ENCODE measurements at regions not wholly inside any gene's neighbourhood (a gene's known extent, or its start where the extent isn't known, plus 50 kb on each side); places are given as distances from the start of the nearest gene placed in this dataset.

DNA sequence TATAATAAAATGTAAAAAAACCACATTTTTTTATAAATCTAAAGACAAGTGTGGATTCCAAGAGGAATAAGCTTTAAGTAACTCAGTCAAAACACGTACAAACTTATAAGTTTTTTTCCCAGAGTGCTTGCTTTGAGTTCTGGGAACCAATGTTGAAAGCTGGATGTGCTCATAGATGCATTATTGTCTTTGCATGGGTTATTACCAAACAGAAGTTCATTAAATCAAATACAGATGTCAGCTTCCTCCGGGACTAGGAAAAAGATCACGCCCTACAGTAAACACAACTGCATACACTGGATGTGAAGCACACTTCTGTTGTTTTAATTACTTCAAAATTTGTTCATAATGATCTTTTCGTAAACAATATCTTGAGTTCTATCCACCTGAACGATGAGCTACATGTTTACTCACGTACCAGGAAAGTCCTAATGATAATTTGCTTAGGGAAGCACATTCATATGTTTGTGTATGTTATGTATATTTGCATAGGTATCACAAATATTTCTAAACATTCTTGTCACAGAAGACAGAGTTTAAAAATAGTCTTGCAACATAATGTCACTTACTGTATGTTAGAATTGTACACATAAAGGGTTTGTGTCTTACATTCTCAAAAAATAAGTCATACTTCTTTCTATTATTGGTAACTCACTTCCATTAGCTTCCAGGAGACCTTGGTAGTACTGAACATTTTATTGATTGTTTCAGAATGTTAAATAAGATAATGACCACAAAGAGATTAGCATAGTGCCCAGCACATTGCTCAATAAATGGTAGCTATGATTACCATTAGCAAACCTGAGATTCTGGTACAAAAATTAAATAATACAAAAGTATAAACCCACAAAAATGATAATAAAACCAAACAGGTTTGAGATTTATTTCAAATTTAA, 427.4 kb downstream of the CETN3 start:
- H3K4me3 ChIP-seq (ENCODE audit: insufficient read depth, low read length, poor library complexity, severe bottlenecking), result no peak overlapping the region
- no peak overlapping the region for H3K9ac ChIP-seq (ENCODE audit: low read length)
- H3K9me3 ChIP-seq (ENCODE audit: insufficient read depth, low read length), result no peaks in the 10 kb centered on the region
- H3K4me2 ChIP-seq (ENCODE audit: low read depth, low read length, poor library complexity, severe bottlenecking), result no peak overlapping the region
- H2AFZ ChIP-seq (ENCODE audit: low read depth, low read length, severe bottlenecking), result no peak overlapping the region
- no peak overlapping the region for H3K27ac ChIP-seq (ENCODE audit: low read depth, low read length)
- H3K36me3 ChIP-seq (ENCODE audit: low read length), result no peaks in the 10 kb centered on the region
- no peaks in the 10 kb centered on the region for H3K27me3 ChIP-seq (ENCODE audit: low read length)
- no peaks in the 10 kb centered on the region for H4K20me1 ChIP-seq (ENCODE audit: low read depth, low read length)
- TF ChIP-seq, protein P1, sequence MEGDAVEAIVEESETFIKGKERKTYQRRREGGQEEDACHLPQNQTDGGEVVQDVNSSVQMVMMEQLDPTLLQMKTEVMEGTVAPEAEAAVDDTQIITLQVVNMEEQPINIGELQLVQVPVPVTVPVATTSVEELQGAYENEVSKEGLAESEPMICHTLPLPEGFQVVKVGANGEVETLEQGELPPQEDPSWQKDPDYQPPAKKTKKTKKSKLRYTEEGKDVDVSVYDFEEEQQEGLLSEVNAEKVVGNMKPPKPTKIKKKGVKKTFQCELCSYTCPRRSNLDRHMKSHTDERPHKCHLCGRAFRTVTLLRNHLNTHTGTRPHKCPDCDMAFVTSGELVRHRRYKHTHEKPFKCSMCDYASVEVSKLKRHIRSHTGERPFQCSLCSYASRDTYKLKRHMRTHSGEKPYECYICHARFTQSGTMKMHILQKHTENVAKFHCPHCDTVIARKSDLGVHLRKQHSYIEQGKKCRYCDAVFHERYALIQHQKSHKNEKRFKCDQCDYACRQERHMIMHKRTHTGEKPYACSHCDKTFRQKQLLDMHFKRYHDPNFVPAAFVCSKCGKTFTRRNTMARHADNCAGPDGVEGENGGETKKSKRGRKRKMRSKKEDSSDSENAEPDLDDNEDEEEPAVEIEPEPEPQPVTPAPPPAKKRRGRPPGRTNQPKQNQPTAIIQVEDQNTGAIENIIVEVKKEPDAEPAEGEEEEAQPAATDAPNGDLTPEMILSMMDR (IDR thresholded peaks at IDR 0.05; ENCODE audit: insufficient read depth, low read length, poor library complexity, severe bottlenecking), result no peak
- TF ChIP-seq EZH2phosphoT487 (conservative IDR thresholded peaks at IDR 0.05; ENCODE audit: low read length), result no peak
- no peaks in the 10 kb centered on the region for H3F3A ChIP-seq (ENCODE audit: insufficient read depth)
- H3K9me2 ChIP-seq (replicated peaks; ENCODE audit: insufficient read depth, low read length), result no peaks in the 10 kb centered on the region
- H3K79me2 ChIP-seq (ENCODE audit: insufficient read depth, low read length), result no peaks in the 10 kb centered on the region

DNA sequence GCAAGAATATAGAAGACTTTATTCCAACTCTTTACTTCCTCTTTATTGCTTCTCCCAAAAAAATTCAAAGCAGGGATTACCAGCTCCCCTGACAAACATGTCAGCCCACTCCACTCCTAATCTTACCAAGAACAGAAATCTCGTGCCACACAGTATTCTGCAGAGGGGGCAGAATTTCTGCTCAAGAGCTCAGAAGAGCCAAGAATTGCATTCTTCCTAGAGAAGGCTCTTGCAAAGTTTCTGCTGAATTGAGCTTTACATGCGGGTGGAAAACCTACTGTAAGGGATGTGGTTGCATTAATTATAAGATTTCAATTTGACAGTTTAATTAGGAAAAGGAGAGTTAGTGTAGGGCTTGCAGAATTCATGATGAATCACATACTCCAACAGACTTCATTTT, 428.5 kb downstream of the CETN3 start:
- TF ChIP-seq, protein P1 (IDR thresholded peaks at IDR 0.05; ENCODE audit: insufficient read depth, low read length, poor library complexity, severe bottlenecking), result no peak
- no peak for TF ChIP-seq EZH2phosphoT487 (conservative IDR thresholded peaks at IDR 0.05; ENCODE audit: low read length)
- H3K36me3 ChIP-seq (ENCODE audit: low read length), result no peaks in the 10 kb centered on the region
- no peak overlapping the region for H3K27ac ChIP-seq (ENCODE audit: low read depth, low read length)
- no peak overlapping the region for H3K4me3 ChIP-seq (ENCODE audit: insufficient read depth, low read length, poor library complexity, severe bottlenecking)
- no peaks in the 10 kb centered on the region for H3K9me3 ChIP-seq (ENCODE audit: insufficient read depth, low read length)
- no peak overlapping the region for H3K9ac ChIP-seq (ENCODE audit: low read length)
- no peaks in the 10 kb centered on the region for H3K9me2 ChIP-seq (replicated peaks; ENCODE audit: insufficient read depth, low read length)
- no peaks in the 10 kb centered on the region for H3K79me2 ChIP-seq (ENCODE audit: insufficient read depth, low read length)
- no peaks in the 10 kb centered on the region for H4K20me1 ChIP-seq (ENCODE audit: low read depth, low read length)
- no peak overlapping the region for H2AFZ ChIP-seq (ENCODE audit: low read depth, low read length, severe bottlenecking)
- H3F3A ChIP-seq (ENCODE audit: insufficient read depth), result no peaks in the 10 kb centered on the region
- H3K4me2 ChIP-seq (ENCODE audit: low read depth, low read length, poor library complexity, severe bottlenecking), result no peak overlapping the region
- H3K27me3 ChIP-seq (ENCODE audit: low read length), result no peaks in the 10 kb centered on the region

DNA sequence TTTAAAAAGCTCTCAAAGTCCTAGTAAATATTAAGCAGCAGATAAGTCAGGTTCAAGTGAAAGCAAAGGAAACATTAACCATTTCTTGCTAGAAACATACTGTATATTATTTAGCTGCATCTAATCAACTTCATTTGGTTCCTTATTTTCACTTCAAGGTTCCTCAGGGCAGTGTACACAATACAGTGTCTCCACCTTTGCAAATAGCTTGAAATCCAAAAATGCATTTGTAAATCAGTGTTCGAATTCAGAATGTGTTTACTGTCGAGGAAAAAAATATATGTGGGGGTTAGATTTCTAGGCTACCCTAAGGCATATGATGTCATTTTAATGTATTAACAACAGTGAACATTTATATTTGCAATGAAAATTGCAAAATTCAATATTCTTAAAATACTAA, 436.0 kb downstream of the CETN3 start:
- Histone ChIP-seq H3F3A (ENCODE audit: insufficient read depth) (no peaks in the 10 kb centered on the region), H3K9me2 (replicated peaks; ENCODE audit: insufficient read depth, low read length) (no peaks in the 10 kb centered on the region), H3K4me3 (ENCODE audit: insufficient read depth, low read length, poor library complexity, severe bottlenecking) (no peak overlapping the region), H3K79me2 (ENCODE audit: insufficient read depth, low read length) (no peaks in the 10 kb centered on the region), H3K27me3 (ENCODE audit: low read length) (no peaks in the 10 kb centered on the region), H4K20me1 (ENCODE audit: low read depth, low read length) (no peaks in the 10 kb centered on the region), H3K36me3 (ENCODE audit: low read length) (no peaks in the 10 kb centered on the region), H3K9ac (ENCODE audit: low read length) (no peak overlapping the region), H2AFZ (ENCODE audit: low read depth, low read length, severe bottlenecking) (no peak overlapping the region), H3K4me2 (ENCODE audit: low read depth, low read length, poor library complexity, severe bottlenecking) (no peak overlapping the region), H3K9me3 (ENCODE audit: insufficient read depth, low read length) (no peaks in the 10 kb centered on the region), H3K27ac (ENCODE audit: low read depth, low read length) (no peak overlapping the region)
- TF ChIP-seq, protein P1 (IDR thresholded peaks at IDR 0.05; ENCODE audit: insufficient read depth, low read length, poor library complexity, severe bottlenecking), result no peak
- no peak for TF ChIP-seq EZH2phosphoT487 (conservative IDR thresholded peaks at IDR 0.05; ENCODE audit: low read length)

Measured in SU-DHL-6 (cell line).